GM21447 (cell line): ENCODE measurements at regions not wholly inside any gene's neighbourhood (a gene's known extent, or its start where the extent isn't known, plus 50 kb on each side); places are given as distances from the start of the nearest gene placed in this dataset.
"Not testable (repeated sequence)": the region's sequence is repeated elsewhere in the genome, so short reads cannot be mapped to it uniquely, and the experiment has no call there.

Experiments used
- ATAC-seq: cut with Tn5 transposase; IDR thresholded peaks from one replicate; pipeline ENCODE4 v1.9.1; 2021; ENCODE audit not compliant: unreplicated experiment

DNA sequence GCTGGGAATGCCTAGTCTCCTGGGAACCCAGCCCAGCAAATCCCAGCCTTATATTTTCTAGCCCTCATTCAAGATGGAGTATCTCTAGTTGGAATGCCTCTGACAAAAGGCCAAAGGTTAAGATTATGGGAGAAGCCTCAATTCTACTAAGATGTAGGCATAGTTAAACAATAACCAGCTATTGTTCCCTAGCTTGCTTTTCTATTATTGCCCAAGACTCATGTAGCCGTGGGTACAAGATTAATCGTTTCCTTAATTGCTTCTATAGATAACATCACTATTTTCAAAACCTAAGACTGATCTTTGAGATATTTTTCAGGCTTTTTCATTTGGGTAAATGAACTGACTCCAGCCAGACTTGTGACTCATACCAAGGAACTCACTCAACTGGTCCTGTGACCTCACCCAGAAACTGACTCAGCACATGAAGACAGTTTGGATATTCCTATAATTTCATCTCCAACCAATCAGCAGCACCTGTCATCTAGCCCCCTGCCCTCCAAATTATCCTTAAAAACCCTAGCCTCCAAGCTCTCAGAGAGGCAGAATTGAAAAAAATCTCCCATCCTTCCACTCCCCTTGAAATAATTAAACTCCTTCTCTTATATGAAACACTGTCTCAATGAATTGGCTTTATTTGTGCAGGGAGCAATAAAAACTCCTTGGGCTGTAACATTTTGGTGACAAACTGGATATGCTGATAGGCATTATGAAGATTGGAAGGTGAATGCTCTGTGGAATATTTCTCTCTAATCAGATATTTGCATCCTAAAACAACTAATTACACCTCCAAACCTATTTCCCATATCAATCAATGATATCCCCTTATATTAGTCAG lies 589.0 kb downstream of the C12orf50 start:
- ATAC-seq, result no peak

- no peak for ATAC-seq
These were observed 598.8 kb downstream of the C12orf50 start for GRCh38 chr12:87430444-87430843.

GRCh38 chr12:87428701-87429277 lies 600.4 kb downstream of the C12orf50 start:
- no peak for ATAC-seq

- ATAC-seq, result no peak
These were observed 601.4 kb downstream of the C12orf50 start for GRCh38 chr12:87427770-87428169.

GRCh38 chr12:87425942-87426554 lies 603.2 kb downstream of the C12orf50 start:
- no peak for ATAC-seq

DNA sequence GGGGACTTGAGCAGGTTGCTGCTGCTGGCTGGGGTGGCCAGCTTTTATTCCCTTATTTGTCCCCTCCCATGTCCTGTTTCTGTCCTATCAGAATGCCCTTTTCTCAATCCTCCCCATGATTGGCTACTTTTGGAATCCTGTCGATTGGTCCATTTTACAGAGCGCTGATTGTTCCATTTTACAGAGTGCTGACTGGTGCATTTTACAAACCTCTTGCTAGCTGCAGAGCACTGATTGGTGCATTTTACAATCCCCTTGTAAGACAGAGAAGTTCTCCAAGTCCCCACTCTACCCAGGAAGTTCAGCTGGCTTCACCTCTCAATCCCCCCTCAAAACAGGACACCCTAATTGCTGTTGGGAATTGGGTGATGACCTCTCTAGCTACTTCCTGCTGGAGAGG lies 608.0 kb downstream of the C12orf50 start:
- ATAC-seq, result not testable (repeated sequence)

DNA sequence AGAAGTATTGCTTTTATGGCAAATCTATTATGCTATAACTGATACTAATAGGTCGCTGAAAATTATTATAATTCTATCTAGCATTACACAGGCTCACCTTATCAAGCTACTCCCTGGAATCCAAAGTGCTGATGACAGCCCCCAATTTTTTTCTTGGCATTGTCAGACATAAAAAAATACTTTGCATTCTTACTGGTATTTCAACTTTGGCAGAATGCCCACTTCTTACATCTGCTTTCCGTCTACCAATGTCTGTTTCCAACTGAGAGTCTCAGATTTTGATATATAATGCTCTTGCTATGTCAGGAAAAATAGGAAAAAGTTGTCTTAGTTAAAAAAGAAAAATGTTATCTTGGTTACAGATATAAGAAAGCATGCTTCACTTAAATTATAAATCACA lies 615.4 kb downstream of the C12orf50 start:
- no peak for ATAC-seq

DNA sequence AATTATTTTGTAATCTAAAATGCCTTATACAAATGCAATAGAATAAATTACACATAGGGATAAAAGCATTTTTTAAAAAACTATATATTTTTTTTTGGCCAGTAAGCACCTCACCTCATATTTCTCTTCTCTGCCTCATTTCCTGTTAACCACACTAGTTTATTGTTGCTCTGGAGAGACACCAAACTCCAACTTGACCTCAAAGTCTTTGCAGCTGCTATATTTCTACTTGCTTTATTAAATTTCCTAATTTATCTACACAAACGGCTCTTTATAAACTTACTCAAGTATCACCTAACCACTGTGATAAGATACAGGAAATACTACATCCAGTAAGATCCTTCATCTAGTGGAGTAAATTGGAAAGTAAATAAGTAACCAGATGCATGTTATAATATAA lies 622.3 kb downstream of the C12orf50 start:
- no peak for ATAC-seq

DNA sequence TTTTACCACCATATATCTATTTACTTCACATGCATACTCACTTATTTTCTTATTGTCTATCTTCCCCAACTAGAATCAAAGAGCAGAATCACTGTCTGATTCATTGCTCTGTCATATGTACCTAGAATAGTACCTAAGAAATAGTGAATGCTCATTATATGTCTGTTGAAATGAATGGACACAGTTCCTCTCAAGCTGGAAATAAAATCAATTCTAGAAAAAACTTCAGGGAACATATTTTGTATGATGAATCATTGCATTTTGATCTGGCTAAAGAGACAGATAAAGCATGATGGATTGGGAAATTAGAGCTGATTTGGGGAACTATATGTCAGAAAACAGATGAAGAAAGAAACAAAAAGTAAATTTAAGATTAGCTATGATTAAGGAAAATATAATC lies 623.3 kb downstream of the C12orf50 start:
- ATAC-seq, result no peak

DNA sequence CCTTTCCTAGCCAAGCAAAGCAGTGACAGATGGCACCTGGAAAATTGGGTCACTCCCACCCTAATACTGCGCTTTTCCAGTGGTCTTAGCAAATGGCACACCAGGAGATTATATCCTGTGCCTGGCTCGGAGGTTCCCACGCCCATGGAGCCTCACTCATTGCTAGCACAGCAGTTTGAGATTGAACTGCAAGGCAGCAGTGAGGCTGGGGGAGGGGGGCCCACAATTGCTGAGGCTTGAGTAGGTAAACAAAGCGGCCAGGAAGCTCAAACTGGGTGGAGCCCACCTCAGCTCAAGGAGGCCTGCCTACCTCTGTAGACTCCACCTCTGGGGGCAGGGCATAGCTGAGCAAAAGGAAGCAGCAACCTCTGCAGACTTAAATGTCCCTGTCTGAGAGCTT lies 635.0 kb downstream of the C12orf50 start:
- not testable (repeated sequence) for ATAC-seq

DNA sequence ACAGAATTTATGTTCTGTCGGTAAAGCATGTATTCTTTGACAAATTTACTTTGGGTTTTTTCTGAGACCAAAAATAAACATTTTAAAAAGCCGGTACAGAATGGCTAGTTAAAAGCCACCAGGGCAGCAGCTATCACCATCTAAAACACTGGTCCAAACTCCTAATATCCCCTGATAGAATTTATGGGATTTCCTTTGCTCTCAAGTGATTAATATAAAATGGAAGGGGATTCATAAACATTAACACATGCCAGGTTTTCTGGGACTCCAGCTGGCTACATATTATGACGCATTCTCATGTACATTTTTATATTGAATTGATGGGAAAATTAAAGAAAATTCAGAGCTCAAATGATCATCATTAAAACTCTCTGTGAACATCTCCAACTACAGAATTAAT lies 640.8 kb downstream of the C12orf50 start:
- ATAC-seq, result no peak

DNA sequence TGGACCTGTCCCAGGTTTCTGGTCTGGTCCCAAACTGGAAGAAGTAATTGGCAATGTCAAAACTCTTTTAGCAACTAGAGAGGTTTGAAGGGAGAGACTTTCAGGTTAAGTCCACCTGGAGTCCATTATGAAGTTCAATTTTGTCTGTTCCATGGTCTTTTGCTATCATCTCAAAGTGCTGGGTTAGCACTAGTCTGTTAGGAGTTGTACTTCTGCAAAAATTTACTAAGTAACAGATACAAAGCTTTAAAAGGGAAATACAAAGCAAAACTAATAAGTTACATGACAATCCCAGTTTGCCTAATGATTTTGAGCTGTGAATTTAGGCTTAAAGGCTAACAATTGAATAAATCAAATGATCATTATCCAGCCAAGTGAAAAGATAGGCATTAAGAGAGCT lies 643.9 kb downstream of the C12orf50 start:
- ATAC-seq, result no peak

DNA sequence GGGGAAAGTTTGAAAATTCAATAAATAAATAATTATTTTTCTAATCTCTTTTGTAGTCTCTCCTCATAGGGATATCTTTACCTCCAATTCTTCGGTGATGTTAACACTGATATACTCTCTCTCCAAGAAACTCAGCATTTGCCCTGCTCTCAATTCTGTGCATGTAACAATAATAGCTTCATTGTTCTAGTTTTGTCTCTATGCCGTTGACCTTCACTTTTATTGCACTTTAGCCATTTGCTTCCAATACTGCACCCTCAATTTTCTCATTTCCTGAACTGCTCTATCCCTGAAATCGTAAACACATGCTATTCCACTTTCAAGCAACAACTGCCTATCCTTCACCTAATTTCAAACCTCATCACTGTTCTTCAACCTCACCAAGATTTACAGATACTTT lies 645.0 kb downstream of the C12orf50 start:
- no peak for ATAC-seq

DNA sequence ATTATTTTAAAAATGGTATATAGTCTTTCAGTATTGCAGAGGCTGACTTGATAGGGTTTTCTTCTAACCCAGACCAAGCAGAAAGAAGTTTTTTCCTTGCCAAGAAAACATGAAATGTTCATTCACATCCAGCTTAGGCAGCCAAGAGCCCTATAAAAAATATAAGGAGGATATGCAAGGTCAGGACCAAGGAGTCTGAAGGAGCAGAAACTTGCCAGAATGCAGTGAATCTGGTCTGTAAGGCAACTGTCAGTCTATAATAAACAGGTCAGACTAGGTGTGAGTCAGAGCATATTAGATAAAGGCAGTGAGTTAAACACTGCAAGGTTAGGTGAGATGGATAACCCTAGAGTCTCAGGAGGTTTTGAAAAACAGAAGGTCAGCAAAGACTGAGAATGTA lies 645.5 kb downstream of the C12orf50 start:
- no peak for ATAC-seq

DNA sequence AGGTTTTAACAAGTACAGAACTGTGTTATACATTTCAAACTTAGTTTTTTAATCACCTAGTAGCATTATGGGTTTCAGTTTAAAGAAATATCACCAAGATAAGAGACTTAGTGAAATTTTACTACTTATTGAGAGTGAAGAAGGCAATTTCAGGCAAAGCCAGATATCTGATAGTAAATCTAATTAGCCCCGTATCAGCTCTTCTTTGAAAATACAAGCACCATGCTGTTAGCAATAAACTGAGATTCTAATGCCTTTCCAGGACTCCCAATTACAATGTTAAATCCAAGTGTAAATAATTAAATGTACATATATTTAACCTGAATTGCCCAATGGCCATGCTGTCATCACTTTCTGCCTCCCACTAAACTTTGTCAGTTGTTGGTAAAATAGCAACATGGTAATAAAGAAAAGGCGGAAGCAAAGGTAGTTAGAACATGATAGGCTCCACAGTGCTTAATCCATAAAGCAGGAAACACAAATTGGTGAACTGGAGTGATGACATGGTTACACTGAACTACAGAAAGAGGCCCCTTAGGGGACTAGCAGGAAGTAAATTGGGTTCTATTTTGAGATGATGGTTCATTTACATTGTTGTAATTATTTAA lies 646.1 kb downstream of the C12orf50 start:
- ATAC-seq, result no peak

GRCh38 chr12:87382436-87382835 lies 646.8 kb downstream of the C12orf50 start:
- ATAC-seq, result no peak

DNA sequence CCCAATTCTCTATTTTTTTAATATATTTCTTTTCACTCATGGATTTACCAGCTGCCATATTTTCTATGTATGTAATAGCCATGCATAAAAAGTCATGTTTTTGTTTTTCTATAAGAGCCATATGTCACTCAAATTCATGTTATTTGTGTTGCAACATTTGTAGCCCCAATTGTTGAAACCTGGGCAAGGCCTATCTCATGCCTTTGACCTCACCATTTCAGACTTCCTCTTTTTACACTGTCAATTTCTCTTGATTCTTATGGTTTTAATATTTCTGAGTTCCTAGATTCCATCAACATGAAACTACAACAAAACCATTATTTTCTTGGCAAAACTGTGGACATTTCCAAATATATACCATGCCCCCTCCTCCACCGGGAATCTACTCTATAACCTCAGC lies 647.5 kb downstream of the C12orf50 start:
- no peak for ATAC-seq

- ATAC-seq, result no peak
These were observed 650.7 kb downstream of the C12orf50 start for GRCh38 chr12:87378526-87378925.

GRCh38 chr12:87376722-87377121 lies 652.5 kb downstream of the C12orf50 start:
- ATAC-seq, result no peak

DNA sequence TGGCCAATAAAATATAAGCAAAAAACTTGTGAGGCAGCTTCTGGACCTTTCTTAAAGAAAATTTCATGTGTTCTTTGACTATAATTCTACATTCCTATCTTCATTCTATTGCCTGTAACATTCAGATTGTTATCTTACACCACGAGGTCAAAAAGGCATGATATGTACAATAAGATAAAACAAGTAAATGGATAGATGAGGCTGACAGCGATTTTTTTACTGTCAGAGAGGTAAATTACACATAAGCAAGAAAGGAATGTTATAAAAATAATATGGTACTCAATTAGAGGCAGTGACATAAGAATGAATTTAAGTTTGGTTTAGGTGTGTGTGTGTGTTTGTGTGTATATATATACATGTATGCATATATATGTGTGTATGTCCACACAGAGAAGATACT lies 660.0 kb downstream of the C12orf50 start:
- no peak for ATAC-seq

GRCh38 chr12:87368259-87368658 lies 660.9 kb downstream of the C12orf50 start:
- ATAC-seq, result no peak

GRCh38 chr12:87365423-87365822 lies 663.8 kb downstream of the C12orf50 start:
- ATAC-seq, result no peak
